Heart right ventricle (tissue), 16 donors: ENCODE measurements at regions not wholly inside any gene's neighbourhood (a gene's known extent, or its start where the extent isn't known, plus 50 kb on each side); places are given as distances from the start of the nearest gene placed in this dataset.
"Not testable (repeated sequence)": the region's sequence is repeated elsewhere in the genome, so short reads cannot be mapped to it uniquely, and the experiment has no call there.

Source experiments
- ATAC-seq, 8 donors: fragments of 200-7000 bp; cut with Tn5 transposase; one replicate each; pipeline ENCODE4 v1.9.1; 2020; ENCODE audit warnings: mild to moderate bottlenecking in 8 of 8, moderate library complexity in 8 of 8, moderate number of reproducible peaks in 1 of 8
- DNase-seq, 2 donors: peaks; one replicate each; pipeline ENCODE4 v3.0.0-alpha.2; 2020
- H3K27ac ChIP-seq, 10 donors: fragments of 200-600 bp; sonication (generic) in 2 of 10; one replicate each; pipeline versions ENCODE4 v1.5.0 to v1.8.0; 2020 to 2022; ENCODE audit warnings: mild to moderate bottlenecking in 3 of 10
- H3K27me3 ChIP-seq, 7 donors: fragments of 200-600 bp; one replicate each; pipeline ENCODE4 v1.8.0; 2021 to 2022; ENCODE audit warnings: mild to moderate bottlenecking in 2 of 7
- H3K36me3 ChIP-seq, 9 donors: fragments of 200-600 bp; sonication (generic) in 1 of 9; one replicate each; pipeline versions ENCODE4 v1.5.0 to v1.8.0; 2020 to 2022; ENCODE audit warnings: mild to moderate bottlenecking in 2 of 9
- H3K4me1 ChIP-seq, 9 donors: fragments of 200-600 bp; sonication (generic) in 1 of 9; one replicate each; pipeline versions ENCODE4 v1.5.0 to v1.8.0; 2020 to 2022; ENCODE audit warnings: mild to moderate bottlenecking in 4 of 9
- H3K4me3 ChIP-seq, 10 donors: fragments of 200-600 bp; sonication (generic) in 2 of 10; one replicate each; pipeline versions ENCODE4 v1.5.0 to v1.8.0; 2020 to 2022; ENCODE audit warnings: mild to moderate bottlenecking in 7 of 10, moderate library complexity in 2 of 10
- H3K9me3 ChIP-seq, 11 donors: fragments of 200-600 bp in 10 of 11; sonication (generic) in 2 of 11; one replicate each; pipeline versions ENCODE4 v1.5.0 to v1.8.0; 2013 to 2022; ENCODE audit warnings: mild to moderate bottlenecking in 2 of 11, control low read depth in 1 of 11, moderate library complexity in 1 of 11
- CTCF ChIP-seq, 9 donors: fragments of 200-600 bp; sonication (generic) in 2 of 9; IDR thresholded peaks; one replicate each; pipeline versions ENCODE4 v1.5.0 to v1.8.0; 2021 to 2022; ENCODE audit warnings: antibody characterized with exemption in 9 of 9, mild to moderate bottlenecking in 5 of 9, moderate library complexity in 1 of 9
- WGBS, 2 donors: extraction: QIAGEN DNeasy Blood & Tissue Kit; methylation state at CpG; one replicate each; pipeline ENCODE4 v1.1.7; 2013; ENCODE audit warnings: inconsistent platforms in 1 of 2; 5-methylcytosine and 5-hydroxymethylcytosine counted together
- intact Hi-C, 10 donors: fragments of 100-400 bp; cut with DNase I; formaldehyde crosslinking; loops; one replicate each; pipeline versions ENCODE4 v1.11.1 to v1.14.2; 2022
- donor health status: Arrhythmogenic right ventricular cardiomyopathy.
- donor health status: ischemic (EF 13 %, LVEDD 7.1; RV severe dilation, severe dysfunction).
- donor health status: healthy with polysubstance abuse.
- donor health status: DM: no; HTN: yes; CAD: no.
- donor health status: DM: no; HTN: no; CAD: no.
- donor health status: ischemic (EF 25% LVEDD 6.9; RV normal size, moderate dysfunction).
- donor health status: ischemic (EF 25% LVEDD 5.7; RV mildly dilated, moderate dysfunction).
- donor health status: healthy.
- donor health status: DM: yes; HTN: yes; CAD: no.
- donor health status: Ischemic cardiomyopathy.
- donor health status: ischemic (EF 35%, LVEDD 5.7; RV mildly dilated, moderate dysfunction).
- donor health status: nonischemic (EF 11% LVEDD 7.7; RV severe dilation, severe dysfunction).
- donor health status: DM: yes; HTN: yes; CAD: no.
- donor health status: PGD.
- donor health status: ischemic (EF 29% LVEDD 5.4; RV normal size, mild dysfunction).
- donor health status: nonischemic (EF 23%, LVEDD 6.1; RV moderate dilation, normal function).

GRCh38 chr16:35599429-35600160 is 2140.2 kb downstream of the TP53TG3F start:
- Histone ChIP-seq H3K36me3 (no peaks in the 10 kb centered on the region), H3K9me3 (peaks cover 0 to 17% (median 0%) of the 10 kb centered on the region in 11 donors), H3K27ac (no peak overlapping the region), H3K27me3 (no peaks in the 10 kb centered on the region), H3K4me1 (no peaks in the 10 kb centered on the region), H3K4me3 (no peak overlapping the region)
- intact Hi-C loops = no loop called here
- ATAC-seq (no peak), DNase-seq (no peak)
- TF ChIP-seq CTCF (IDR thresholded peaks at IDR 0.05) = no peak
- 61 to 63% methylated on average over 6 of the region's 6 CpGs for WGBS, 2 donors

- 72 to 76% methylated on average over 2 of the region's 2 CpGs for WGBS, 2 donors
- ATAC-seq, intact Hi-C loops, DNase-seq, H3K36me3 ChIP-seq, H3K27me3 ChIP-seq, H3K27ac ChIP-seq, H3K4me3 ChIP-seq, H3K4me1 ChIP-seq: not testable (repeated sequence)
- peaks cover 0 to 17% (median 0%) of the 10 kb centered on the region in 11 donors for H3K9me3 ChIP-seq
Measured at GRCh38 chr16:35600161-35600555, 2140.7 kb downstream of the TP53TG3F start.

DNA sequence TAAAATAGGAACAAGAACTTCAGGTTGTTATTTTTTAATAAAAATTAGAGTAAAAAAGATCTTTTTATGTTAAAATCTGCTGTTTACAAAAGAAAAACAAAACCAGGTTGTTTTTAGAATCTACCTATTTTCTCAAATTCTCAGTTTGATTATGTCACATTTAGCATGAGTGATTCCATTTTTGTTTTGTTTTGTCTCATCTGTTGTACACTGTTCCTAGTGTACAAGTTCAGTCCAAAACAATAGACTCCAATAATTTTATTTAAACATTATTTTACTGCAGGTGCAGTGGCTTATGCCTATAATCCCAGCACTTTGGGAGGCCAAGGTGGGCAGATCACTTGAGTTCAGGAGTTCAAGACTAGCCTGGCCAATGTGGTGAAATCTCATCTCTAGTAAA is 2142.7 kb downstream of the TP53TG3F start:
- Histone ChIP-seq H3K36me3 (no peaks in the 10 kb centered on the region), H3K27me3 (no peaks in the 10 kb centered on the region), H3K9me3 (peaks cover 0 to 25% (median 0%) of the 10 kb centered on the region in 11 donors), H3K4me1 (no peaks in the 10 kb centered on the region), H3K27ac (no peak overlapping the region), H3K4me3 (no peak overlapping the region)
- TF ChIP-seq CTCF (IDR thresholded peaks at IDR 0.05) = no peak
- no peak for DNase-seq
- intact Hi-C loops = no loop called here
- no peak for ATAC-seq

DNA sequence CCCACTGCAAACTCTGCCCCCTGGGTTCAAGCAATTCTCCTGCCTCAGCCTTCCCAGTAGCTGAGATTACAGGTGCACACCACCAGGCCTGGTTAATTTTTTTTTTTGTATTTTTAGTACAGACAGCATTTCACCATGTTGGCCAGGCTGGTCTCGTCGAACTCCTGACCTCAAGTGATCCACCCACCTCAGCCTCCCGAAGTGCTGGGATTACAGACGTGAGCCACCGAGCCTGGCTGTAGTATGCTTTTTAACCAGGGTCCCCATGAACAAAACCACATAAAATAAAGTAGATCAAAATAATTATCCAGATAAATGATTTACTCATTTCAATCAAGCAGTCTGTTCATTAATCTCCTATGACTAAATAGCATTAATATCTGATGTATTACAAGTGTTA is 2144.0 kb downstream of the TP53TG3F start:
- H3K4me3 ChIP-seq, DNase-seq, H3K27ac ChIP-seq, intact Hi-C loops, H3K27me3 ChIP-seq, ATAC-seq, H3K4me1 ChIP-seq, H3K36me3 ChIP-seq: not testable (repeated sequence)
- H3K9me3 ChIP-seq = peaks cover 0 to 21% (median 0%) of the 10 kb centered on the region in 11 donors
- 74 to 76% methylated on average over 5 of the region's 5 CpGs for WGBS, 2 donors

DNA sequence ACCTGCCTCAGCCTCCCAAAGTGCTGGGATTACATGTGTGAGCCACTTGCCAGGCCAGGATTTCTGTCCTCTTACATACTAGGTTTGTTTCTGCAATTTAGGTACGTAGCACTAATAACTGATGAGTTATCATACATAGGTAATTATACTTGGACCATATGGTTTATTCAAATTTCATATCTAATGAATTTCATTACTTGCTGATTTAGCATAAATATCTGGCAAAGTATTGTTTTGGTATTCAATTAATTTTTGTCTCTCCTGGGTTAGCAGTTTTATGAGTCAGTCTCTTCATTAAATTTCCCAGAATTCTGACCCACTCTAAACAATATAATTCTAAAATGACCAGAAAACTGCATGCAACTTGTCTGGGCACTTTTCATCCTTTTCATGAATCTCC is 2146.5 kb downstream of the TP53TG3F start:
- WGBS, 2 donors = 46 to 51% methylated on average over 1 of the region's 1 CpG
- peaks cover 0 to 14% (median 0%) of the 10 kb centered on the region in 11 donors for H3K9me3 ChIP-seq
- no peak for TF ChIP-seq CTCF (IDR thresholded peaks at IDR 0.05)
- H3K36me3 ChIP-seq = no peaks in the 10 kb centered on the region
- no peak overlapping the region for H3K27ac ChIP-seq
- DNase-seq (no peak), ATAC-seq (no peak)
- no peaks in the 10 kb centered on the region for H3K4me1 ChIP-seq
- intact Hi-C loops = no loop called here
- H3K27me3 ChIP-seq = no peaks in the 10 kb centered on the region
- H3K4me3 ChIP-seq = no peak overlapping the region

- H3K4me1 ChIP-seq, intact Hi-C loops, H3K27ac ChIP-seq, H3K36me3 ChIP-seq, H3K4me3 ChIP-seq, ATAC-seq, DNase-seq, H3K27me3 ChIP-seq: not testable (repeated sequence)
- 31 to 51% methylated on average over 2 of the region's 2 CpGs for WGBS, 2 donors
- H3K9me3 ChIP-seq = peaks cover 0 to 44% (median 22%) of the 10 kb centered on the region in 11 donors
Measured at GRCh38 chr16:35614883-35615282, 2155.5 kb downstream of the TP53TG3F start.

DNA sequence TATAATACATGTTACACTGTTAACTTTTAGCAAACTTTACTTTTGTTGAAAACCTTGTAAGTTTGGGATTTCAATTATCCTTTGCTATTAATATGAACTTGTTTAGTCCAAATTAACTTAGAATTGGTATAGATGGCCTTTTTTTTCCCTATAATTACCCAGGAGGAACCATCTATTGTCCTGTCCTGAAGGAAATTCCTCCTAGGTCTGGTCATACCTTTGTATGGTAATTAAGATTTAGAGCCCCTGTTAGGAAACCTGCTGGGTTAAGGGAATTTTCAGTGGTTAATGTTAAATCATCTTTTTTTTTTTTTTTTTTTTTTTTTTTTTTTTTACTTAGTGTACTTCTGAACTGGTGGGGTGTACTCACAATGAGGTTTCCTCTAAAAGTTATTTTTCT is 2159.8 kb downstream of the TP53TG3F start:
- DNase-seq, H3K4me1 ChIP-seq, H3K36me3 ChIP-seq, H3K27ac ChIP-seq, intact Hi-C loops, ATAC-seq, H3K27me3 ChIP-seq, H3K4me3 ChIP-seq: not testable (repeated sequence)
- H3K9me3 ChIP-seq = peaks cover 0 to 79% (median 22%) of the 10 kb centered on the region in 11 donors
